ENCODE measurements at regions not wholly inside any gene's neighbourhood (a gene's known extent, or its start where the extent isn't known, plus 50 kb on each side); places are given as distances from the start of the nearest gene placed in this dataset.

GRCh38 chr7:16978358-16979244, 96.8 kb upstream of the AGR3 start:
- DNase-seq: no peak

DNA sequence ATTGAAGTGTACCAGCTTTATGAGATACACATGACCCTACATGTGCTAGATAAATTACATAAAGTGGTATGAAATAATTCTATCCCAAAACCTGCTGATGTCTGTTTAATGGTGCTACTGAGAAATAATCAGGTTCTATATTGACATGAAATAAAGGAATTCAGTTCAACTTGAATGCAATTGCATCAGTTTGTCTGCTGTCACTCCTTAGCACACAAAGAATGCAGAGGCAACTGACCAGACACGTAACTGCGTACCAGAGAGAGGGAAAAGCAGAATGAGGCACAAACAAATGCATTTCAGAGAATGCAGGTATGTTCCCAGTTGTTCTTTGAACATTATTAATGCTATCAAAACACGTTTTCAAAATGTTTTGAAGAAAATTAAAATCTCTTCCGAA, 98.8 kb upstream of the AGR3 start:
- DNase-seq: no peak

- peak; percentile 68 for DNase-seq
Observed at GRCh38 chr7:16982640-16983350, 101.0 kb upstream of the AGR3 start.

GRCh38 chr7:16984375-16984774, 102.6 kb upstream of the AGR3 start:
- DNase-seq: peak; percentile 46

- DNase-seq: no peak
Observed at GRCh38 chr7:16985621-16986020, 103.8 kb upstream of the AGR3 start.

- DNase-seq: no peak
Observed at GRCh38 chr7:16986755-16987154, 105.0 kb upstream of the AGR3 start.

GRCh38 chr7:16989811-16990413, 108.1 kb upstream of the AGR3 start:
- peak; percentile 41 for DNase-seq

GRCh38 chr7:16991551-16991950, 109.8 kb upstream of the AGR3 start:
- DNase-seq: no peak

- DNase-seq: no peak
Observed at GRCh38 chr7:16993543-16993942, 111.8 kb upstream of the AGR3 start.

DNA sequence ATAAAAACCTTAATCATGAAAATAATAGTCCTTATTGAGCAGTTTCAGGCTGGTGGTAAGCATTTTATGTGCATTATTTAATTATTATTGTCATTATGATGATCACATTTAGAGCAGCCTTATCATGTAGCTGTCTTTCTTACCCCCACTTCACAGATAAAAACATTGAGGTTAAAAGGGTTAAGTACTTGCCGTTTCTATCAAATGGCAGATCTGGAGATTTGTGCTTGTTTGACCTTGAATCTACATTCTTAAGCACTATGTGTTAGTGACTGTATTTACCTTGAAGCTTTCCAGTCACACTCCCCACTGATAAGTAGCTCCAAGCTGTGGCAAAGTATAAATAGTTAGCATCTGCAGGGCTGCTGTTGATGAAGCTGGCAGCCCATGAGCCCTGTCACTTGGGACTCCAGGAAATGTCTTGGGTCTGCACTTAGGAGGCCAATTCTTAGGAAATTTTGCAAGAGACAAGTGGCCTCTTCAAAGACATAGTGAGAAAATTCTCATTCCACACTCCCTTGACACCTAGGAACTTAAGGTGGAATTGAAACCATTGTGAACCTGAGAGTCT, 116.8 kb upstream of the AGR3 start:
- no peak for DNase-seq

- no peak for DNase-seq
Observed at GRCh38 chr7:16999541-17000267, 117.9 kb upstream of the AGR3 start.

DNA sequence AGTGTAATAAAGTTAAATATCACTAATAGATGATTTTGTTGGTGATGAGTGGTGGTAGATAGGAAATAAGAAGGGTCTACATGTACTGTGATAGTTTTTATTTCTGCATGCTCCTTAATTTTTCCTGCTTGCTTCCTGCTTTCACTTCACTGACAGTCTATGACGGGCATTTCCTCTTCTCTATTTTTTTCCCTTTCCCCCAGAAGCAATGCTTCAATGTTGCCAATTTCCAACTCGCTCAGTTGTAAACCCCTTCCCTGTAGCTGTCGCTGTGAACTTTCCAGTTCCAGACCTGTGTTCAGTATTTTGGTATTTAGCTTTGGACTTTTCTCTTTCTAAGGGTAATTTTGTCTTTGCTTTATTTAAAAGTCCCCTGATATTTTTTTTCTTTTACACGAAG, 123.5 kb upstream of the AGR3 start:
- no peak for DNase-seq

- no peak for DNase-seq
Observed at GRCh38 chr7:17007841-17008240, 126.1 kb upstream of the AGR3 start.

- no peak for DNase-seq
Observed at GRCh38 chr7:17009007-17009719, 127.4 kb upstream of the AGR3 start.

GRCh38 chr7:17009933-17010332, 128.2 kb upstream of the AGR3 start:
- no peak for DNase-seq

- no peak for DNase-seq
Observed at GRCh38 chr7:17010637-17011300, 129.0 kb upstream of the AGR3 start.

DNA sequence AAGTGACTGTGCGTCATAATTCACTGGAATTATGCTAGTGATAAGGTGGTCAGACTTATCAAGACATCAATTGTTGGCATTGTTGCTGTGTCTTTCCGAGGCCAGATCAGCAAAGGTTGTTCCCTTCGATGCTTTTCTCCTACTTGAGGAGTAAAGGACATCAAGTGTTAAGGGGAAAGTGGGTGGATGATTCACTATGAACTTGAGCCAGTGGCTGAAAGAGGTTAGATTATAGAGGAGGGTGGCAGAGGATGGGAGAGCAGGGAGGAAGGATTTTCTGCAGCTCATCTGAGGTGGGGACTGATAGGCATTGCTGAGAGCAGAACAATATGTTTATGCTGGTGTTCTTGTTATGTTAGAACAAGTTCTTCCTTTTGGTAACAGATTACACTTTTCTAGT, 131.4 kb upstream of the AGR3 start:
- DNase-seq: no peak

- no peak for DNase-seq
Observed at GRCh38 chr7:17014686-17015085, 132.9 kb upstream of the AGR3 start.

DNA sequence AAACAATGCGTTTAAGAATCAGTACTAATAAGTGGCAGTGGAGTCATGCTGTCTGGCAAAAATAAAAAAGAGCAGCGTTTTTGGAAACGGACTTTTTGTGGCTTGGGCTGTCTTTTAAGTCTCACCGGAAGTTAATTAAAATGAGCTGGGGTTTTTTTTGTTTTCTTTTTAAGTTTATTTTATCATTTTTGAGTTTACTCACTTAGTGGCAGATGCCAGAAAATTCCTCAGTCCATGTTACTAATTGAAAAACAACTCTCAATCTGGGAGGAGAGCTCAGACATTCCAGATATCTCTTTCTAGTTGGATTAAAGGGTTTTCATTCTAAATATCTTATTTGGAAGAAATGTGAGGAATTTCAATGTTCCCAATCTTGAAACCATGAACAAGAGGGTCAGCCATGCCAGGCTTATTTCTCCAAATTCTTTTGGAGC, 133.8 kb upstream of the AGR3 start:
- peak; percentile 13 for DNase-seq

DNA sequence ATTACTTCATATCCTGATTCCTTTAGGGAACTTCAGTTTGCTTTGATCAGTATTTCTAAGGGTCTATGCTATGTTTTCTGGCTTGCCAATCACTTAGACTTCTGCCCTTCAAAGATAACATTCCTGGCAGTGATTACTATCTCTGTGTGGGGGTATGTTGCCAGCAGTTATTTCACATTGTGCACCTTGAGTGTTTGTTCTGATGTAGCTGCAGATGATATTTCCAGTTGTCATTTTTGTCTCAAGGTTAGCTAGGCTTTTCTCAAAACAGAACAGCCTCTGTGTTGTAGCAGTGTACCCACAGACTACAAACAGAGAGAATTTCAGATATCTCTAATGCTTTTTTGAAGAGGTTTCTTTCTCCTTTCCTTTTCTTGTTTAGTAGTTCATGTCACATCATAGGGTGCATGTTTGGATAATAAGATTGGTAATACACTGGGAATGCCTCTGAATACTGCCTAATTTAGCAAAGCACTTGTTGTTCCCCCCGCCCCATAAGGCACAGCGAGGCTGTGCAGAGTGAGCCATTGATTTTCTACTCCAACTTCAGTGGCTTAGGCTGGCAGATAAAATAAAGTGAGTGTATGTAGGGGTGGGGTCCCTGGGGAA, 134.7 kb upstream of the AGR3 start:
- no peak for DNase-seq

DNA sequence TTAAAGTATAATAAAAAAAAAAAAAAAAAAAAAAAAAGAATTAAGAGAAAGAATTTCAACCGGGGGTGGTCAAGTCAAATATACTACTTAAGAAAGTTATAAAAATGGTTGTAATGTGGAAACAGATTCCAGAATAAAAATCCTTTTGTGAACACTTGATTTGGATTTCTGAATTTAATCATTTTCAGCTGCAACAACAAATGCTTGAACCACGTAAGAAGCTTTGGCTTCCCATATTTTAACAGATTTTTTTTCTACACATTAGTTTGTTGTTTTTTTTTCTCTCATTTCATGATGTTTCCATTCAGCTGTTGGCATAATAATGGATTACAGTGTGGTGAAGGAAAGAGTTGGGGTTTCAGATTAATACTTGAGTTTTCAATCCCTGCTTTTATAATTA, 137.3 kb upstream of the AGR3 start:
- DNase-seq: peak; percentile 38

Data from eye (tissue), 1 donor.